ENCODE measurements at regions not wholly inside any gene's neighbourhood (a gene's known extent, or its start where the extent isn't known, plus 50 kb on each side); places are given as distances from the start of the nearest gene placed in this dataset.

DNA sequence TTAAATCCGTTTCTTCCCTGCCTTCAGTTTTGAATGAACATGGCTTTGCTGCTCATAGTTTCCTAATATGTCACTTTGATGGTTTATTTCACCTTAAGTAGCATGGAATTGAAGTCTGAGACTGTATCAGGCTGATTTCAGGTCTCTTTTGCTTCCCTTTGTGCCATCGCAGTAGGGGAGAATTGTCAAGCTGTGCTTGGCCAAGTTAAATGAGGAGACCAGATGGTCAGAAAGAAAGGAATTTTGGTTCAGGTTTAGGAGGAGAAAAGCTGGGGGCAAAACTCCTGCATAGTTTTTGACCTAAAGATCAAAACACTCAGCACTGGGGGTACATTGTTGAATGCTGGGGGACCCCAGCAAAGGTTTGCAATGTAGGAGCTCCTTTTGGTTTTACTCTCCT is 398.4 kb downstream of the NUAK1 start:
- in situ Hi-C loops (cut with MboI; ENCODE audit: low sequenced_read_pairs), result no loop called here

DNA sequence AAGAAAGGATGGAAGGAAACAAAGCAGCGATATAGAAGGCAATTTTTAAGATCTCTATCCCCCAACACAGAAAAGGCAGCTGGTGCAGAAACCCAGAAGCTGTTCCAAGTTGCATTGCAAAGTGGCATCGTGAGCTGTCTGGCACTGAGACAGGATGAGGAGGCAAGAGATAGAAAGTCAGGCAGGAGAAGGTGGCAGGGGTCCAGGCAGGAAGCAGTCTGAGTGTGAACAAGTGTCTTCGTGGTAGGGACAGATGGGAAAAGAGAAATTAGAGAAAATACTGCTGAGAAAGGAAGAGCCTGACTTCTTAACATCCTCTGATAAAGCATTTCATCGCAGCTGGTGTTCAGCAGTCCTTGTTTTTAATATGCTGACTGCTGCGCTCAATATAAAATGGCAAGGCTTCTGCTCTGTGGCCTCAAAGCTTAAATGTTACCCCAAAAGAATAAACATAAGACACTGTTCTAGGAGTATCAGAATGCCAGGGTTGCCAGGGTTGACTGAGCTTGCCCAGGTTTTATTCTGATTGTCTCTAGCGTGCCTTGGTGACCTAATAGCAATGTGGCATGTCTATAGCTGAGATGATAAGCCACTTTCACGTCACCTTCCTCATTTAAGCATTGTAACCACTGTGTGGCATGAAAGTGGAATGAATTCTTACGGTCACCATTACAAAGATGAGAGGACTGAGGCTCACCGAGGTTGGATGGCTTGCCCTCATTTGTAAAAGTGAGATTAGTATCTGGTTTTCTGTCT is 397.6 kb downstream of the NUAK1 start:
- in situ Hi-C loops (cut with MboI; ENCODE audit: low sequenced_read_pairs), result no loop called here

- in situ Hi-C loops (cut with MboI; ENCODE audit: low sequenced_read_pairs), result no loop called here
These were observed 396.8 kb downstream of the NUAK1 start for GRCh38 chr12:105741786-105742566.

GRCh38 chr12:105742567-105742874 is 396.2 kb downstream of the NUAK1 start:
- in situ Hi-C loops (cut with MboI; ENCODE audit: low sequenced_read_pairs), result no loop called here

GRCh38 chr12:105744371-105745058 is 394.2 kb downstream of the NUAK1 start:
- in situ Hi-C loops (cut with MboI; ENCODE audit: low sequenced_read_pairs), result no loop called here

- in situ Hi-C loops (cut with MboI; ENCODE audit: low sequenced_read_pairs), result no loop called here
These were observed 392.9 kb downstream of the NUAK1 start for GRCh38 chr12:105745811-105746210.

DNA sequence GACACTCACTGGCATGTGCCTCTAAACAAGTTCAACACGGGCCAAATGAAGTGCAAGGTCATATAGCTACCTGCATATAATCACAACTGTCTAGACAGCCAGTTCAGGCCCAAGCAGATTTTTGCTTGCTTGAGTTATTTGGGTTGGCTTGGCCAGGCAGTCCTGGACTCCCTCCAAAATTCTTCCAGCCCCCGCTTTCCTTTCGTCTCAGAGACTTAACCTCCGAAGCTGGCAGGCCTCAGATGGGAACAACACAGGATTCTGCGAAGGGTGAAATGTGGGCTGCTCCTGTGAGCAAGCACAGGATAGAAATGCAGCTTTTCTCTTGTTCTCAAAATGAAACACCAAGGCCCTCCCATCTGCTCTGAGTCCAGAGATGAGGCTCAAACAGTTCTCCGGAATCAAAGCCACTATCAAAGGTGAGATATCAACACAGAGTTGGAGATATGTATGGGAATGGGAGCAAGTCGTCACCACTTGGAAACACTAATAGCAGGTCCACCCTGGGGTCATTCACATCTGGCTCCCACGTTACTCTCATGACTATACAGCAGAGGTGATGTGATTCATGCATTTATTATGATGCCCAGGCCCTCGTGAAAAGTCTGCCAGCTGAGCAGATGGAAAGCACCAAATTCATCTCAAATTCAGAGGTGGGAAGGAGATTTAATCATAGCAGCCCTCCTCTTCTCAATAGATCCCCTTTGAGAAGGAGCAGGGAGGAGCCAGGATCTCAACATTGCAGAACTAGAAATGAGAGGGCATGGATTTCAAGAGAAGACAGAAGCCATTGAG is 389.8 kb downstream of the NUAK1 start:
- in situ Hi-C loops (cut with MboI; ENCODE audit: low sequenced_read_pairs), result no loop called here

- in situ Hi-C loops (cut with MboI; ENCODE audit: low sequenced_read_pairs), result no loop called here
These were observed 388.7 kb downstream of the NUAK1 start for GRCh38 chr12:105750096-105750495.

GRCh38 chr12:105754313-105754712 is 384.4 kb downstream of the NUAK1 start:
- in situ Hi-C loops (cut with MboI; ENCODE audit: low sequenced_read_pairs), result no loop called here

- in situ Hi-C loops (cut with MboI; ENCODE audit: low sequenced_read_pairs), result no loop called here
These were observed 381.8 kb downstream of the NUAK1 start for GRCh38 chr12:105756961-105757360.

GRCh38 chr12:105759149-105759548 is 379.6 kb downstream of the NUAK1 start:
- in situ Hi-C loops (cut with MboI; ENCODE audit: low sequenced_read_pairs), result no loop called here

- in situ Hi-C loops (cut with MboI; ENCODE audit: low sequenced_read_pairs), result no loop called here
These were observed 377.7 kb downstream of the NUAK1 start for GRCh38 chr12:105761075-105761474.

DNA sequence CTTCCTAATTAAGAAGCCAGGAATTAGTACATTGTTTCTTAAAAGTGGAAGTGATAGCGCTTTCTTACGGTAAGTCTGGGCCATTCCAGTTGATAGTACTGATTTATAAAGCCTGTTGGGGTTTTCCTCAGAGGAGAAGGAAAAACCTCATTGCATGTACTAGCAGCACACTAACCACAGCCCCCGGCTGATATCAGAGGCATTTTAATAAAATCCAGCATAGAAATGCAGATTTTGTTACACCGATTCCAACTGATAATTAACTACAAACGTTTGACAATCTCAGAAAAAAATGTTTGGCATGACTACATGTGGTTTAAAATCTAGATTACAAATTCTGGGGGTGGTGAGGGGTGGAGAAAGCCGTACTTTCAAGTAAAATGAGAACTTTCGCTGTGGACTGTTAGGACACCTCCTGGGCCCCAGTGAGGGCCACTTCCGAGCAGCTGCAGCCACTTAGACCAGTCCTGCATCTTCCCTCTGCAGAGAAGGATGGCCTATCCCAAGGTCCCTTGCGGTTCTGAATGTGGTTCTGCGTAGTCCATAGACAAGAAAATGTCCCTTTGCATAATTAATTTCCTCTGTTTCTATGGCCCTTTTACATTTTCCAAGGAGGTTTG is 374.4 kb downstream of the NUAK1 start:
- in situ Hi-C loops (cut with MboI; ENCODE audit: low sequenced_read_pairs), result no loop called here

DNA sequence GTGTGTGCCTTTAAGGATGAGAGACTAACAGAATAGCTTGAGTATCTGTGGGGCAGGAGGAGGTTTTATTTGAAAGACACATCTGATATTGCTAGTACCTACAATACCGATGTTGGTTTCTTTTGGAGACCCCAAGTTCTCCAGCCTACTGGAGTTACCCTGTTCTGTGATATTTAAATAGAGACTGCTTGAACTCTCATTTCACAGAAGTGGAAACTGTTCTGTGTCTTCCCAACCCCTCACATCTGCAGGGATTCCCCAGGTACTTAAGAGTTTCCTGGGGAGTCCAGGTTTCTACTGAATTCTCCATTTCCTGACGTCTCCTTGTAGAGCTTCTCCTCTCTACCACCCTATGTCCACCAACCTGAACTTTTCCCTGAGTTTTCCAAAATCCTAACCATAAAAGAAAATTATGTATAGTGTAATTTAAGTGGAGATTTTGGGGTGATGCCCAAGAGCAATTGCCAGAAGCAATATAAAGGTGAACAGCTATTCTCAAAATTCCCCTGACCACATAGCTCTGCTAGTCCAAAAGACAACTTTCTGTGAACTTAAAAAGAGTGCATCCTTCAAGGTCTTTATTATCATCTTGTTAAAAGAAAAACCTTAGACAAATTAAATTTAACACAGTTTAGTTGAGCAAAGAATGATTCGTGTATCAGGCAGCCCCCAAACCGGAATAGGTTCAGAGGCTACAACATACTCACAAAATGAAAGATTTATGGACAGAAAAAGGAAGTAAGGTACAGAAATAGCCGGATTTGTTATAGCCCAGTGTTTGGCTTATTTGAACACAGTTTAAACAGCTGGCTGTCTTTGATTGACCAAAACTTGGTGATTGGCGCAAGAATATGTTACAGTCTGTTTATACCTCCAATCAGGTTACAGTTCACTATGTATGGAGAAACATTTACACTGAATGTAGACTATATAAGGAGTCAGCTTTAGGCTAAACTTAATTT is 373.4 kb downstream of the NUAK1 start:
- in situ Hi-C loops (cut with MboI; ENCODE audit: low sequenced_read_pairs), result no loop called here

DNA sequence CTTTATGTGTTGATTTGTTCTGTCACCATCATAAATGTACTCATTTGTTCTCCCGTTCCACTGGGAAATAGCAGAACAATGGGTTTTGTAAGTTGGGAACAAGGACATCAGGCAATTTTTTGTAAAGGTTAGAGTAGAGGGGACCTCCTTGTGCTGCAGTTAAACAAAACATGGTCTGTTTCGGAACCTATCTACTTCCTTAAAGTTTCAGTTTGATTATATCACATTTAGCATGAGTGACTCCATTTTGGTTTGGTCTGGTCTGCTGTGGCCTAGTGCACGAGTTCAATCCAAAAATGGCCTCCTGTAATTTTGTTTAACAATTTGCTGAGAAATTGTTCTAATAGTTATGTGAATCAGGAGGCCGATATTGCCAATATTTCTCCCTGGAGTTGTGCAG is 372.7 kb downstream of the NUAK1 start:
- in situ Hi-C loops (cut with MboI; ENCODE audit: low sequenced_read_pairs), result no loop called here

- in situ Hi-C loops (cut with MboI; ENCODE audit: low sequenced_read_pairs), result no loop called here
These were observed 369.3 kb downstream of the NUAK1 start for GRCh38 chr12:105769486-105769885.

GRCh38 chr12:105773471-105773870 is 365.3 kb downstream of the NUAK1 start:
- in situ Hi-C loops (cut with MboI; ENCODE audit: low sequenced_read_pairs), result no loop called here

DNA sequence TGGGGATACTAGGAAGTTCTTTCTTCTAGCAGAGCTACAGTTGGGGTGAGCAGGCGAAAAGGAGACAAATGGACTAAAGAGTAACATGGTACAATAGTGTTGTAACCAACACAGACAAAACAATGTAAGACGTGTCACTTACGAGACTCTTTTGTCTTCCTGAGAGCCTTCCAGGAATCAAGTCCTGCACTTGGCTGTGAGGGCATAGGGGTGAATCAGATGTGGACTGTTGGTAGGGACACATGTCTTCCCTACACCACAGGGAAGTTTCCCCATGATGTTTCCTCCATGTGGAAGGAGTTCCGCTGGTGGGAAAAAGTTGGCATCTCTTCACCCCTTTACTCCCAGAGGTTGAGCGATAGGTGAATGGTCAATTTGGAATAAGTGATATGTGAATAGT is 364.7 kb downstream of the NUAK1 start:
- in situ Hi-C loops (cut with MboI; ENCODE audit: low sequenced_read_pairs), result no loop called here

DNA sequence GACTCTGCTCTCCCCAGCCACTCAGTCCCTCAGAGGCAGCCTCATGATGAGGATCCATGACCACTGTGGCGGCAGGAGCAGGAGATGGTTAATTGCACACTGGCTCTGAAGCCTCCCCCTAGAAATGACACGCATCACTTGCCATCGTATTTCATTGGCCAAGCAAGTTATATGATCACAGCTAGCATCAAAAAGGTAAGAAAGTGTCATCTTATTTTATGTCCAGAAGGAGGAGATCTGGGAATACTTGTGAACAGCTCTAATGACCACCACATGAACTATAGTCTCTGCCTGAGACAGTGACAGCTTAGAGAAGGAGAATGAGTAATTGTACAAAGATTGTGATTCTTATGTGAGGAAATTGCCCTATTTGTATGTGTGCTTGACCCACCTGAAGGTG is 363.4 kb downstream of the NUAK1 start:
- in situ Hi-C loops (cut with MboI; ENCODE audit: low sequenced_read_pairs), result no loop called here
